ENCODE measurements at regions not wholly inside any gene's neighbourhood (a gene's known extent, or its start where the extent isn't known, plus 50 kb on each side); places are given as distances from the start of the nearest gene placed in this dataset.

- Mint-ChIP-seq H3K4me3 (no peak overlapping the region), H3K9me3 (peaks cover 2% of the 10 kb centered on the region), H3K27me3 (ENCODE audit: low read depth) (peaks cover 7% of the 10 kb centered on the region), H3K27ac (no peak overlapping the region), H3K36me3 (ENCODE audit: low read depth) (no peaks in the 10 kb centered on the region), H3K4me1 (ENCODE audit: low read depth) (no peaks in the 10 kb centered on the region)
Measured at GRCh38 chr12:45587012-45587411, 142.5 kb upstream of the ARID2 start.

GRCh38 chr12:45587877-45588533 is 141.5 kb upstream of the ARID2 start:
- no peaks in the 10 kb centered on the region for H3K36me3 Mint-ChIP-seq (ENCODE audit: low read depth)
- no peak overlapping the region for H3K4me3 Mint-ChIP-seq
- no peak overlapping the region for H3K27ac Mint-ChIP-seq
- peaks cover 10% of the 10 kb centered on the region for H3K27me3 Mint-ChIP-seq (ENCODE audit: low read depth)
- H3K9me3 Mint-ChIP-seq = no peaks in the 10 kb centered on the region
- H3K4me1 Mint-ChIP-seq (ENCODE audit: low read depth) = no peaks in the 10 kb centered on the region

- no peaks in the 10 kb centered on the region for H3K36me3 Mint-ChIP-seq (ENCODE audit: low read depth)
- no peak overlapping the region for H3K4me3 Mint-ChIP-seq
- H3K9me3 Mint-ChIP-seq = no peaks in the 10 kb centered on the region
- H3K27me3 Mint-ChIP-seq (ENCODE audit: low read depth) = peaks cover 28% of the 10 kb centered on the region
- H3K27ac Mint-ChIP-seq = no peak overlapping the region
- no peaks in the 10 kb centered on the region for H3K4me1 Mint-ChIP-seq (ENCODE audit: low read depth)
Measured at GRCh38 chr12:45590646-45591045, 138.9 kb upstream of the ARID2 start.

DNA sequence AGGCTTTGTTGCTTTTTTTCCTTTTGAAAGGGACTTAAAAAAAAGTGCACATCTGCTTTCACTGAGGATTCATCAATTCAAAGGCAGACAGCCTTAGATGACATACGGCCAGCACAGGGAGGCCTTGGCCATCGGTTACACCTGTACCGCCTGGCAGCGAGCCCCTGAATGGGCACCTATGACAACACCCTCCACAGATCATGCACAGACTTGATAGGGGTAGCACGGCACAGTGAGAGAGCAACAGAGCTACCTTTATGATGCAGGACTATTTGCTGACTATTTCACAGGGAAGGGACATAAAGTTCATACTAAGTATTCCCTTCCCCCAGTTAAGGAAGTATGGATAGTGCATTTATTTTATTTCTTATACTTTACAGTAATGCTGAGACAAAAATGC is 137.9 kb upstream of the ARID2 start:
- H3K27me3 Mint-ChIP-seq (ENCODE audit: low read depth) = peaks cover 30% of the 10 kb centered on the region
- H3K27ac Mint-ChIP-seq = no peak overlapping the region
- no peaks in the 10 kb centered on the region for H3K36me3 Mint-ChIP-seq (ENCODE audit: low read depth)
- no peaks in the 10 kb centered on the region for H3K4me1 Mint-ChIP-seq (ENCODE audit: low read depth)
- no peak overlapping the region for H3K4me3 Mint-ChIP-seq
- H3K9me3 Mint-ChIP-seq = no peaks in the 10 kb centered on the region

DNA sequence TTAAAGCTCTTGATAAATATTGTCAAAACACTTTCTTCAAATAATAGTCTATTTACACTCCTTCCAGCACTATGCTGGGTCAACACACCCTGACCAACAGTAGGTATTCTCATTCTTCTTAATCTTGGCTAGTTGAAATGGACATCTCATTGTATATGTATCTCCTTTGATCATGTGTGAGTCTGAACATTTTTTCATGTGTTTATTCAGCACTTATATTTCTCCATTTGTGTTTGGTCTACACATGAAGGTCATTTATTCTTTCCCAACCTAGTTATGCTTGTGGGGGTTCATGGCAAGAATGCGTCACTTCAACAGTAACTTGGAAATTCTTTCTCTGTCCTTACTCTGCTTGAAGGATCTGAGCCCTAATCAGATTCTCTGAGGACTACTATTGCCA is 133.1 kb upstream of the ARID2 start:
- H3K4me1 Mint-ChIP-seq (ENCODE audit: low read depth) = no peaks in the 10 kb centered on the region
- H3K4me3 Mint-ChIP-seq = no peak overlapping the region

DNA sequence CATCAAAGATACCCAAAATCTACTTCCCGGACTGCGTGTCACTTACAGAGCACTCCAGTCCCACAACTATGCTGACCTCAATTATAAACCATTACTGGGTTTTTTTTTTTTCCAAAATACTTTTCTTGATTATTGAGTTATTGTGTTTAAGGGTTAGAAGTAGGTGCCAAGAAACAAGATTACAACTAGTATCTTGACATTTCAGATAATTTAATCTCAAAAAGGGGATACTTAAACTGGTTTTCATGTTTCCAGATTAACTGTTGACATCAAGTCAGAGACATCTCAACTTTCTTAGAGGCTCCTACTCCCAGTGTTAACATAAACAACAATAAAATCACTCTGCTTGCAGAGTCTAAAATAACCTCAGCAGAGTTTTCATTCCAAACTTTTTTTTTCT is 131.2 kb upstream of the ARID2 start:
- no peak overlapping the region for H3K27ac Mint-ChIP-seq
- peaks cover 30% of the 10 kb centered on the region for H3K27me3 Mint-ChIP-seq (ENCODE audit: low read depth)
- H3K9me3 Mint-ChIP-seq = no peaks in the 10 kb centered on the region

More for the DNA sequence above, 133.1 kb upstream of the ARID2 start:
- H3K27me3 Mint-ChIP-seq (ENCODE audit: low read depth) = peaks cover 35% of the 10 kb centered on the region
- H3K9me3 Mint-ChIP-seq = no peaks in the 10 kb centered on the region
- H3K36me3 Mint-ChIP-seq (ENCODE audit: low read depth) = no peaks in the 10 kb centered on the region
- H3K27ac Mint-ChIP-seq = no peak overlapping the region

DNA sequence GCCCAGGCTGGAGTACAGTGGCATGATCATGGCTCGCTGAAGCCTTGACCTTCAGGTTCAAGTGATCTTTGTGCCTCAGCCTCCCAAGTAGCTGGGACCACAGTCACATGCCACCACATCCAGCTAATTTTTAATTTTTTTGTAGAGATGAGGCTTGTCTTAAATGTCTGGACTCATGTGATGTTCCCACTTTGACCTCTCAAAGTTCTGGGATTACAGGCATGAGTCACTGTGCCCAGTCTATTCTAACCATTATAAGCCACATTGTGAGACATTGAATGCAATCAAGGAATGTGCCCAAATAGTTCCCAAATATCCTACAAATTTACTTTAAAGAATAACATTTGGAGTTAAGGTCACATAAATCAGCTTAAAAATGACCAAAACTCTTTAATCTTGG is 130.7 kb upstream of the ARID2 start:
- Mint-ChIP-seq H3K9me3 (no peaks in the 10 kb centered on the region), H3K36me3 (ENCODE audit: low read depth) (no peaks in the 10 kb centered on the region), H3K4me1 (ENCODE audit: low read depth) (no peaks in the 10 kb centered on the region), H3K4me3 (no peak overlapping the region), H3K27me3 (ENCODE audit: low read depth) (peaks cover 33% of the 10 kb centered on the region), H3K27ac (no peak overlapping the region)

More for the DNA sequence above, 131.2 kb upstream of the ARID2 start:
- Mint-ChIP-seq H3K4me3 (no peak overlapping the region), H3K4me1 (ENCODE audit: low read depth) (no peaks in the 10 kb centered on the region), H3K36me3 (ENCODE audit: low read depth) (no peaks in the 10 kb centered on the region)

GRCh38 chr12:45599196-45599595 is 130.3 kb upstream of the ARID2 start:
- H3K4me3 Mint-ChIP-seq = no peak overlapping the region
- H3K27me3 Mint-ChIP-seq (ENCODE audit: low read depth) = peaks cover 30% of the 10 kb centered on the region
- H3K36me3 Mint-ChIP-seq (ENCODE audit: low read depth) = no peaks in the 10 kb centered on the region
- no peaks in the 10 kb centered on the region for H3K4me1 Mint-ChIP-seq (ENCODE audit: low read depth)
- no peak overlapping the region for H3K27ac Mint-ChIP-seq
- H3K9me3 Mint-ChIP-seq = no peaks in the 10 kb centered on the region

GRCh38 chr12:45601390-45601789 is 128.1 kb upstream of the ARID2 start:
- no peak overlapping the region for H3K4me3 Mint-ChIP-seq
- peaks cover 12% of the 10 kb centered on the region for H3K9me3 Mint-ChIP-seq
- H3K27ac Mint-ChIP-seq = no peak overlapping the region
- no peaks in the 10 kb centered on the region for H3K36me3 Mint-ChIP-seq (ENCODE audit: low read depth)
- H3K4me1 Mint-ChIP-seq (ENCODE audit: low read depth) = no peaks in the 10 kb centered on the region
- H3K27me3 Mint-ChIP-seq (ENCODE audit: low read depth) = peaks cover 23% of the 10 kb centered on the region

DNA sequence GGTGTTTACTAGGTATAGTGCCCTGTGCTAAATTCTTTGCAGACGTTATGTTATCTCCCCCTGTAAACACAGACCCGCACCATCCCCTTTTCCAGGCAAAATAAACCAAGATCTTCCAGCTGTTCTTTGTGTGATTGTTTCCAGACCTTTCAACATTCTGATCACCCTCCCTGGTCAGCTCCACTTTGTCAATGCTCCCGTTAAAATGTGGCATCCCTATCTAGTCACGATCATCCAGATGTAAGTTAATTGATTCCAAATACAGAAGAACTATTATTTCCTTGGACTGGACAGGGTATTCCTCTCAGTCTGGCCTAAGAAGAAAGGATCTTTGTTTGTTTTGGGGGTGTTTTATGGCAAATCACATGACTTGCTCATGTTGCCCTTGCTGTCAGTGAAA is 127.6 kb upstream of the ARID2 start:
- no peak overlapping the region for H3K27ac Mint-ChIP-seq
- H3K9me3 Mint-ChIP-seq = peaks cover 12% of the 10 kb centered on the region
- no peaks in the 10 kb centered on the region for H3K36me3 Mint-ChIP-seq (ENCODE audit: low read depth)
- peaks cover 18% of the 10 kb centered on the region for H3K27me3 Mint-ChIP-seq (ENCODE audit: low read depth)
- H3K4me3 Mint-ChIP-seq = no peak overlapping the region
- H3K4me1 Mint-ChIP-seq (ENCODE audit: low read depth) = no peaks in the 10 kb centered on the region

DNA sequence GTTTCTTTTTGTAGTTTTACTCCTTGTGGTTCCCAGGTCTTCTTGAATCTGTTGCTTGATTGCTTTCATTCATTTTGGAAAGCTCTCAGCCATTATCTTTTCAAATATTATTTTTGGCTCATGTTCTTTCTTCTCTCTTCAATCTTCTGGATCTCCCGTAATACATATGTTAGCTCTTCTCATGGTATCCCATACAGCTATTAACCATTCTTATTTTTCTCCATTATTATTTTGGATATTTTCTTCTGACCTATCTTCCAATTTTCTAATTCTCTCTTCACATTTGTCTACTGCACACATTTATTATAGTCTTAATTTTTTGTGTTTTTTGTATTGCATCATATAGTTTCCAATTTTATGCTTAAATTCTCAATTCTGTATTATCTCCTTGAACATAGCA is 123.9 kb upstream of the ARID2 start:
- Mint-ChIP-seq H3K27me3 (ENCODE audit: low read depth) (peaks cover 12% of the 10 kb centered on the region), H3K36me3 (ENCODE audit: low read depth) (no peaks in the 10 kb centered on the region), H3K27ac (no peak overlapping the region), H3K4me3 (no peak overlapping the region), H3K9me3 (peaks cover 12% of the 10 kb centered on the region), H3K4me1 (ENCODE audit: low read depth) (no peaks in the 10 kb centered on the region)

GRCh38 chr12:45611061-45611460 is 118.4 kb upstream of the ARID2 start:
- Mint-ChIP-seq H3K36me3 (ENCODE audit: low read depth) (no peaks in the 10 kb centered on the region), H3K27ac (no peak overlapping the region), H3K4me3 (no peak overlapping the region), H3K4me1 (ENCODE audit: low read depth) (no peaks in the 10 kb centered on the region), H3K27me3 (ENCODE audit: low read depth) (peaks cover 6% of the 10 kb centered on the region), H3K9me3 (no peaks in the 10 kb centered on the region)

- H3K27me3 Mint-ChIP-seq (ENCODE audit: low read depth) = peaks cover 8% of the 10 kb centered on the region
- no peak overlapping the region for H3K4me3 Mint-ChIP-seq
- no peak overlapping the region for H3K27ac Mint-ChIP-seq
- H3K4me1 Mint-ChIP-seq (ENCODE audit: low read depth) = no peaks in the 10 kb centered on the region
- H3K9me3 Mint-ChIP-seq = no peaks in the 10 kb centered on the region
- H3K36me3 Mint-ChIP-seq (ENCODE audit: low read depth) = no peaks in the 10 kb centered on the region
Measured at GRCh38 chr12:45611495-45611894, 118.0 kb upstream of the ARID2 start.

- H3K4me1 Mint-ChIP-seq (ENCODE audit: low read depth) = no peaks in the 10 kb centered on the region
Measured at GRCh38 chr12:45612044-45612794, 117.3 kb upstream of the ARID2 start.

GRCh38 chr12:45613296-45613695 is 116.2 kb upstream of the ARID2 start:
- Mint-ChIP-seq H3K9me3 (no peaks in the 10 kb centered on the region), H3K36me3 (ENCODE audit: low read depth) (no peaks in the 10 kb centered on the region), H3K4me3 (no peak overlapping the region), H3K27me3 (ENCODE audit: low read depth) (peaks cover 12% of the 10 kb centered on the region), H3K27ac (no peak overlapping the region), H3K4me1 (ENCODE audit: low read depth) (no peaks in the 10 kb centered on the region)

More at GRCh38 chr12:45612044-45612794, 117.3 kb upstream of the ARID2 start:
- peaks cover 12% of the 10 kb centered on the region for H3K27me3 Mint-ChIP-seq (ENCODE audit: low read depth)
- H3K4me3 Mint-ChIP-seq = no peak overlapping the region
- H3K27ac Mint-ChIP-seq = no peak overlapping the region
- H3K9me3 Mint-ChIP-seq = no peaks in the 10 kb centered on the region
- no peaks in the 10 kb centered on the region for H3K36me3 Mint-ChIP-seq (ENCODE audit: low read depth)

Measured in T-helper 1 cell treated with Interleukin-12 subunit alpha and Interleukin-12 subunit beta and Interleukin-4 antibody, amounts not matched to agents 30 μg/mL and 1 μg/mL, for 36 hours (primary cell).